DOHH2 (cell line): ENCODE measurements at regions not wholly inside any gene's neighbourhood (a gene's known extent, or its start where the extent isn't known, plus 50 kb on each side); places are given as distances from the start of the nearest gene placed in this dataset.

Source experiments
- EZH2phosphoT487 ChIP-seq: fragments of 200-600 bp; sonication (generic); IDR thresholded peaks from 2 replicates; pipeline ENCODE4 v1.6.1; 2017; ENCODE audit warnings: borderline replicate concordance, mild to moderate bottlenecking, antibody characterized with exemption, low read length, moderate library complexity, mixed read lengths
- TF ChIP-seq, protein P1 (sequence below): fragments of 200-600 bp; sonication (generic); IDR thresholded peaks from one replicate; pipeline ENCODE4 v1.5.1; 2014; ENCODE audit warnings: antibody characterized with exemption, mild to moderate bottlenecking, low read depth, low read length; ENCODE audit not compliant: poor library complexity, severe bottlenecking

DNA sequence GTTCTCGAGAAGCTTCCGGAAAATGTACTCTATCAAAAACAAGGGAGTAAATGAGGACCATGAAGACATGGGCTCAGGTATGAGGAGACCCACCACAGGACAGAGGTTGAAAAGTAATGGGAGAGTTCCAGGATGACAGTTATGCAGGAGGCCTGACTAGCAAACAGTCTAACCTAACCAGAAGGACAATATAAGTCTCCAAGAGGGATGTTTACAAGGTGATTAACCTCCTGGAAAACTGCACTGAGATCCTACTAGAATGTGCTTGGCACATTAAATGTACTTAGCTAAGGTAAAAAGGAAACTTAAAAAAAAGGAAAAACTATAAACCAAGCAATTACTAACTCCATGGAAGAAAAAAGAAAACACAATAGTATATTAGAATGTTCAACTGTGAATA, 258.3 kb downstream of the KLF5 start:
- TF ChIP-seq, protein P1, sequence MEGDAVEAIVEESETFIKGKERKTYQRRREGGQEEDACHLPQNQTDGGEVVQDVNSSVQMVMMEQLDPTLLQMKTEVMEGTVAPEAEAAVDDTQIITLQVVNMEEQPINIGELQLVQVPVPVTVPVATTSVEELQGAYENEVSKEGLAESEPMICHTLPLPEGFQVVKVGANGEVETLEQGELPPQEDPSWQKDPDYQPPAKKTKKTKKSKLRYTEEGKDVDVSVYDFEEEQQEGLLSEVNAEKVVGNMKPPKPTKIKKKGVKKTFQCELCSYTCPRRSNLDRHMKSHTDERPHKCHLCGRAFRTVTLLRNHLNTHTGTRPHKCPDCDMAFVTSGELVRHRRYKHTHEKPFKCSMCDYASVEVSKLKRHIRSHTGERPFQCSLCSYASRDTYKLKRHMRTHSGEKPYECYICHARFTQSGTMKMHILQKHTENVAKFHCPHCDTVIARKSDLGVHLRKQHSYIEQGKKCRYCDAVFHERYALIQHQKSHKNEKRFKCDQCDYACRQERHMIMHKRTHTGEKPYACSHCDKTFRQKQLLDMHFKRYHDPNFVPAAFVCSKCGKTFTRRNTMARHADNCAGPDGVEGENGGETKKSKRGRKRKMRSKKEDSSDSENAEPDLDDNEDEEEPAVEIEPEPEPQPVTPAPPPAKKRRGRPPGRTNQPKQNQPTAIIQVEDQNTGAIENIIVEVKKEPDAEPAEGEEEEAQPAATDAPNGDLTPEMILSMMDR = no peak
- no peak for TF ChIP-seq EZH2phosphoT487
